SW480 (cell line): ENCODE measurements at regions not wholly inside any gene's neighbourhood (a gene's known extent, or its start where the extent isn't known, plus 50 kb on each side); places are given as distances from the start of the nearest gene placed in this dataset.

Experiments used
- DNase-seq: peaks from one replicate; pipeline ENCODE4 v3.0.0-alpha.2; 2016; ENCODE audit warnings: low spot score

- no peak for DNase-seq
Measured at GRCh38 chr7:112882991-112883390, 92.8 kb upstream of the TMEM168 start.

- no peak for DNase-seq
Measured at GRCh38 chr7:112882511-112882910, 92.3 kb upstream of the TMEM168 start.

GRCh38 chr7:112882022-112882421 is 91.8 kb upstream of the TMEM168 start:
- DNase-seq: no peak

- no peak for DNase-seq
Measured at GRCh38 chr7:112880818-112881418, 90.7 kb upstream of the TMEM168 start.

- DNase-seq: no peak
Measured at GRCh38 chr7:112877691-112878460, 87.7 kb upstream of the TMEM168 start.

GRCh38 chr7:112876877-112877276 is 86.7 kb upstream of the TMEM168 start:
- DNase-seq: no peak

- no peak for DNase-seq
Measured at GRCh38 chr7:112874909-112875308, 84.7 kb upstream of the TMEM168 start.

- DNase-seq: no peak
Measured at GRCh38 chr7:112873831-112874553, 83.8 kb upstream of the TMEM168 start.

GRCh38 chr7:112869111-112869774 is 79.0 kb upstream of the TMEM168 start:
- peak; percentile 12 for DNase-seq

GRCh38 chr7:112868609-112869008 is 78.4 kb upstream of the TMEM168 start:
- DNase-seq: no peak

GRCh38 chr7:112866424-112866823 is 76.2 kb upstream of the TMEM168 start:
- no peak for DNase-seq

- no peak for DNase-seq
Measured at GRCh38 chr7:112864380-112864779, 74.2 kb upstream of the TMEM168 start.

- no peak for DNase-seq
Measured at GRCh38 chr7:112858838-112859237, 68.6 kb upstream of the TMEM168 start.

- DNase-seq: no peak
Measured at GRCh38 chr7:112855227-112855626, 65.0 kb upstream of the TMEM168 start.

GRCh38 chr7:112854169-112854568 is 64.0 kb upstream of the TMEM168 start:
- no peak for DNase-seq

- DNase-seq: no peak
Measured at GRCh38 chr7:112853422-112853821, 63.2 kb upstream of the TMEM168 start.

GRCh38 chr7:112843151-112843550 is 53.0 kb upstream of the TMEM168 start:
- DNase-seq: no peak
